COLO829 (cell line): ENCODE measurements at regions not wholly inside any gene's neighbourhood (a gene's known extent, or its start where the extent isn't known, plus 50 kb on each side); places are given as distances from the start of the nearest gene placed in this dataset.

ENCODE experiments used
- DNase-seq: peaks from one replicate; pipeline ENCODE4 v3.0.0; 2012; ENCODE audit warnings: low spot score

GRCh38 chr6:44662461-44663121, 275.1 kb downstream of the CDC5L start:
- no peak for DNase-seq

DNA sequence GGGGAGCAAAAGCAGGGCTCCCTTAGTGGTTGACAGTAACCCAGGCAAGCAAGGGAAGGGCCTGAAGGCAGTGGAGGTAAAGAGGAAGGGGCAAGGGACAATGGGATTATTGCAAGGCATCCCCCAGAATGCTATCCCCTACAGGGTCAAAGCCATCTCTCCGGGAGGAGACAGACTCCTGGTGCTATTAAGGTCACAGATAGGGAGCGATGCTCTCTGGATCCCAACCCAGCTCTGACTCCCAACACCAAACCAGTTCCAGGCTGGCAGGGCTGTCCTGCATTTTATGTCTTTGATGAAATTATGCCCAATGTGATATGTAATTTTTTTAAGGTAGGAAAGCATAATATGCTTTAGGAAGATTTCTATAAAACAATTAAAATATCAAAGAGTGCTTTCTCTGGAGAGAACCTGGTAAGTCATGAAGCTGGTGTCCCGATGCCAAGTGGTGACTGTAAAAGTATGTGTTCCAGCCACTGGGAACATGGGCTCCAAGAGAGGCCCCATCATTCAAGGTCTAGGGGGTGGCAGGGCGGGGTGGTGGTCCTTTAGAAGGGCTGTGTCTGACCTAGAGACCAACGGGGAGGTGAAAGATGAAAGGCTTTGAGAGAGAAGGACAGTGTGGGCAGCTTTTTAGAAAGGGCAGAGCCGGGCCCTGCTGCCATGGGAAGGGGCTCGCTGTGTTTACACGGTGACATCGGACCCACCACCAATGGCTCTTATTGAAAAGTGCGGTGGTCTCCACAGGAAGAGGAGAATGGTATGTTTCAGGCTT, 276.5 kb downstream of the CDC5L start:
- no peak for DNase-seq

GRCh38 chr6:44664716-44665115, 277.2 kb downstream of the CDC5L start:
- DNase-seq = no peak

- DNase-seq = no peak
Observed at GRCh38 chr6:44665143-44665542, 277.6 kb downstream of the CDC5L start.

DNA sequence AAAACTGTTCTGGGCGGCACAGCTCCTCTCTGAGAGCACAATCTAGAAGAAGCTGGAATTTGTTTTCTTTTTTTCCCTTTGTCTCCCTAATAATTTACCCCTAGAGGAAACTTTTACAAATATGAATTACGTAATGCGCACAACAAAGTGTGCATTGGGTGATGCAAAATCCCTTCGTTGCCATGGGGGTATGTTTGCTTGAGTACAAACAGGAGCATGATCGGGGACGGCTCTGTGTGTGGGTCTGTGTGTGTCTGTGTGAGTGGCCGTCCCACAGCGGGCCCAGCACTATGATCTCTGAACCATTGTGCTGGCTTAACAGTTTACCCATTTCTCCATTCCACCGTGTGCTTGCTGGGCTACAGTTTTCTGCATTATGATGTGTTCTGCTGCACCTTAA, 278.2 kb downstream of the CDC5L start:
- DNase-seq = no peak

DNA sequence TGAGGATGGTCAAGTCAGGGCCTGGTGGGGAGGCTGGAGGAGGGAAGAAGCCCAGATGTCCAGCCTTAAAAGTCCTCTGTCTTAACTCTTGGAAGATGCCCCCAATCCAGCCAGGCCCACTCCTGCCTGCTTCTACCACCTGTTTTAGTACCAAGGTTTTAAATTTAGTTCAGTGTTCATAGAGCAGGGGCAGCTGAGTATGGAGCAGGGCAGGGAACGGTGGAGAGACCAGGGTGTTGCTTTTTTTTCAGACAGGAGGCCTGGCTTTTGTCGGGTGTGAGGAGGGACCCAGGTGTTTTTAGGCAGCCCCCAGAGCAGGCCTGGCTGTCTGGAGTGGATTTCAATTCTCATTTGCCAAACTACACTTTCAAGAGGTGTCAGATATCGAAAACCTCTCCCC, 278.8 kb downstream of the CDC5L start:
- DNase-seq = no peak

GRCh38 chr6:44667226-44667625, 279.7 kb downstream of the CDC5L start:
- peak; percentile 59 for DNase-seq

- no peak for DNase-seq
Observed at GRCh38 chr6:44667668-44668390, 280.3 kb downstream of the CDC5L start.

DNA sequence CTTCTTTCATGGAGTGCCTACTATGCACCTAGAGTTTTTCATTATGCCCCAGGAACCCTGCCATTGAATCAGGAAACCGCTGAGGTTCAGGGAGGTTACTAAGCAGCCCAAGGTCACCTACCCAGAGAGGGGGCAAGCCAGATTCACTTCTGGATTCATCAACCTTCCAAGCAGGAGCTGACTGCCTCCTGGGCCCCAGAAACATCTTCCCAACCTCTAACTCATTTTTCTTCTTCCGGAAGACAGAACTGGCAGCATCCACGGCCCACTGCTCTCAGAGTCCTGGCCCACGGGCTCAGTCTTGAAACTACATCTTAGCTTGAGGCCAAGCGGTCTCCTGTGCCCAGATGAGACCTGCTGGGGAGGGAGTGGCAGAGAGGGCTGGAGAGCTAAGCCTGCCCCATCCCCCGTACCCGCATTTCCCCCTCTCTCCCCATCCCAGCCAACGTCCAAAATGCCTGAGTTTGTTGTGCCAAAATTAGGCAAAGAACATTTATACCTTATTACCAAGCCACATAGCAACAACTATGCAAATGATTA, 281.0 kb downstream of the CDC5L start:
- no peak for DNase-seq

DNA sequence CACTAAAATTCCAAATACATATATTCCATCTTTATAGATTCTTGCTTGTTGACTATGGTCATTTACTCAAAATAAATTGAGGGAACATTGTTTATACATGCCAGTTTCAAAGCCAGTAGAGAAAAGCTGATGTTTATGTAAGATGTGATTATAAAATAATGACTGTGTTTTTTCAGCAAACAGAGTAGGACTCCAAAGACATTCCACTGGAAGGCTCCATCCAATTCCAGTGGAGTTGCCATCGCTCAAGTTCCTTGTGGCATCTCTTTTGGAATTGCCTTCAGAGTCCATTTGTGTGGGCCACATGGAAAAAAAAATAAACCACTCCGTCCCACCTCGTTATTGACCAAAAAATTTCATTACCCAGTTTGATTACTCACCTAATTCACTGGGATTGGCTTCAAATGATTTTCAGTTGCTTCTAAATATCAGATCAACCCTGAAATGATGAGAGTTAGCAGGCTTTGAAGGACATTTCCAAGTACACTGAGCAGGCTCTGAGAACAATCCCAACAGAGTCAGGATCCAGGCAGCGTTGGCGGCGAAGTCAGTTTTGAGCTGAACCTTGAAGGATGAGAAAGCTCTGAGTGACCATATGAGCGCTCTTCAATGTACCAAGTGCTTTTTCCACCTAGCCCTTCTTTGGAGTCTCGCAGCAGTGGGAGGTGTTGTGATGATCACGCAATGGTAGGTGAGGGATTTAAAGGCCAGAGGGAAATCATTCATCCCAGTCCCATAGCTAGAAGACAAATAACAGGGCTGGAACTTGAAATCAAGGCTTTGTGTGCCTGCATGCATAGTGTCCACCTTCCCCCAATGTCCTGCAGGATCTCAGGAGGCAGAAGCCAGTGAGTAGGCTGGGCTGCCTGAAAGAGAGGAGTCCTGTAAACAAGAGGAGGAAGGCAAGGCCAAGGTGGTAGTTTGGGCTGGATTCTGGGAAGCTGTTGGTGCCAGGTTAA, 281.7 kb downstream of the CDC5L start:
- DNase-seq = no peak

DNA sequence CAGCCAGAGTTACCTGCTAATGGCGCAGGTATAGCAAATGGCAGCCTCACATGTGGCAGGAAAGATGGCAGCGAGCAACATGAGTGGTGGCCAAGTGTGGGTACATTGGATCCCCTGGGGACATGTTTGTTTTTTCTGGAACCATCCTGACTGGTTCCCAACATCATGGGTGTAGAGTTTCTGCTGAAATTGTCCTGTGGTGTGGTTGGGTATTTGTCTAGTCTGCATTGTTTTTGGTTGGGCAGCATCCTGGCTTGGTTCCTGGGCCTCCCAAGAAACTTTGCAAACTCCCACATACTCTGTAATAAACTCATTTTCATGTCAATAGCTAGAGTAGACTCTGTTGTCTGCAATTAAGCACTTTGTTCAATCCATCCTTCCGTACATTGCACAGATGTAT, 282.6 kb downstream of the CDC5L start:
- DNase-seq = no peak

GRCh38 chr6:44671333-44671732, 283.8 kb downstream of the CDC5L start:
- no peak for DNase-seq

GRCh38 chr6:44672086-44672485, 284.6 kb downstream of the CDC5L start:
- no peak for DNase-seq

GRCh38 chr6:44672841-44673240, 285.3 kb downstream of the CDC5L start:
- DNase-seq = no peak

GRCh38 chr6:44674226-44675155, 287.0 kb downstream of the CDC5L start:
- no peak for DNase-seq

- no peak for DNase-seq
Observed at GRCh38 chr6:44675449-44675848, 287.9 kb downstream of the CDC5L start.

DNA sequence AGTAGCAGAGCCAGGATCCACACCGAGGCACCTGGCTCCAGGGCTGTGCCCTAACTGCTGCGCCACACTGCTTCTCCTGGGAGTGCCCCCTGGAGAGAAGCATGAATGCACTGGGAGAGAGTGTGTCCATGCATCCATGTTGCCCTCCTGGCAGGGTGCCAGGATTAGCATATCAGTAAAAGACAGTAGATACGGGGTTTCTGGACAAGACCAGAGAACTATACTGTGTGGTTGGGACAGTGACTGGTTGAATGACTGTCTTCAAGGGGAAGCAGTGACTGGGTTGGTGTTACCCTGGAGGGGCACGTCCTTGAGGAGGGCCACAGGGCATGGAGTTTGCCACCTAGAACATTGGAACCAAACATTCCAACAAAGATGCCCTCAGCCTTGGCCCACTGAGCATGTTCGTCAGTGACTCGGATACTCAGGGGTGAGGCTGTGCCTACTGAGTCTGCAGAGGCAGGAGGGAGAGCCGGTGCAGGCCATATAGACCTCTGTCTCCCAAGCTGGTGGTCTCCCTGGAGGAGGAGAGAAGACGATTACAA, 288.8 kb downstream of the CDC5L start:
- DNase-seq = no peak

DNA sequence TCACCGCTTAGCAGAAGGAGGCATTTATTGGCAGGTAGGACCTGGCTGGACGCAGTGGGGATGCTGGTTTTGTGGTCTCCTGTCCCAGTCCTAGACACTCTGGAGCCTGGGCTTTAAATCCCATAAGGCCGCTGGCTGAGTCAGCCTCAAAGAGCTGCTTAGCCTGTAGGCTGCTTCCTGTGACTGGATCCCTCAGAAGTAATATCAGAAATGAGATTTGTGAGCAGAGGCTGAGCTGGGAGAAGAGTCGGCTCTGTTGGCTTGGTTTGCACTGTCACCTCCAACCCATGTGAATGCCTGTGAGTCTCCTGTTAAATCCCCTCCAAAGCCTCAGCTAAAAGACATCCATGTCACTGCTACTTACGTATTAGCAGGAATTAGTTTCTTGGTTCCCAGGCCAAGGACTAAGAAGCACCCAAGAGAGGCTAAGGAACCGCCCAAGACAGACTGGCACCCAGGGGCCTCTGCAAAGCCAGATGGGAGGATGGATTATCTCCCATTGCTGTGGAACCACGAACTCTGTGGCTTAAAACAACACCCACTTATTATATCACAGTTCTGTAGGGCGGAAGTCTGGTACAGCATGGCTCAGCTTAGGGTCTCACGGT, 289.4 kb downstream of the CDC5L start:
- DNase-seq = no peak

- DNase-seq = no peak
Observed at GRCh38 chr6:44678252-44678935, 290.9 kb downstream of the CDC5L start.
